G401.6 (cell line): ENCODE measurements at regions not wholly inside any gene's neighbourhood (a gene's known extent, or its start where the extent isn't known, plus 50 kb on each side); places are given as distances from the start of the nearest gene placed in this dataset.

Experiments
- FAIRE-seq: peaks from 2 replicates; lab custom pipeline; 2012; peaks lifted over from hg19 to GRCh38; lab: Jason Lieb, UNC

- no peak for FAIRE-seq
Observed at GRCh38 chr3:96169111-96169766, 645.2 kb upstream of the EPHA6 start.

GRCh38 chr3:96172917-96173316, 641.5 kb upstream of the EPHA6 start:
- no peak for FAIRE-seq

GRCh38 chr3:96175500-96175899, 638.9 kb upstream of the EPHA6 start:
- FAIRE-seq: no peak

- FAIRE-seq: no peak
Observed at GRCh38 chr3:96182756-96183155, 631.6 kb upstream of the EPHA6 start.

GRCh38 chr3:96183871-96184270, 630.5 kb upstream of the EPHA6 start:
- FAIRE-seq: no peak

- no peak for FAIRE-seq
Observed at GRCh38 chr3:96190024-96190616, 624.3 kb upstream of the EPHA6 start.

GRCh38 chr3:96192966-96193550, 621.3 kb upstream of the EPHA6 start:
- FAIRE-seq: no peak

- FAIRE-seq: no peak
Observed at GRCh38 chr3:96200897-96201296, 613.5 kb upstream of the EPHA6 start.

GRCh38 chr3:96201463-96201862, 612.9 kb upstream of the EPHA6 start:
- no peak for FAIRE-seq

GRCh38 chr3:96202181-96202580, 612.2 kb upstream of the EPHA6 start:
- no peak for FAIRE-seq

GRCh38 chr3:96209699-96210098, 604.7 kb upstream of the EPHA6 start:
- FAIRE-seq: no peak

- no peak for FAIRE-seq
Observed at GRCh38 chr3:96213393-96213792, 601.0 kb upstream of the EPHA6 start.

GRCh38 chr3:96214941-96215340, 599.5 kb upstream of the EPHA6 start:
- no peak for FAIRE-seq

- no peak for FAIRE-seq
Observed at GRCh38 chr3:96225494-96225893, 588.9 kb upstream of the EPHA6 start.

- FAIRE-seq: peak; percentile 11
Observed at GRCh38 chr3:96233679-96234078, 580.7 kb upstream of the EPHA6 start.

- FAIRE-seq: no peak
Observed at GRCh38 chr3:96236522-96236921, 577.9 kb upstream of the EPHA6 start.

- FAIRE-seq: peak; percentile 89
Observed at GRCh38 chr3:96259299-96259698, 555.1 kb upstream of the EPHA6 start.

GRCh38 chr3:96264701-96265100, 549.7 kb upstream of the EPHA6 start:
- no peak for FAIRE-seq

GRCh38 chr3:96266395-96267190, 547.8 kb upstream of the EPHA6 start:
- no peak for FAIRE-seq

- no peak for FAIRE-seq
Observed at GRCh38 chr3:96267577-96267976, 546.8 kb upstream of the EPHA6 start.

- no peak for FAIRE-seq
Observed at GRCh38 chr3:96294143-96294542, 520.3 kb upstream of the EPHA6 start.

- FAIRE-seq: no peak
Observed at GRCh38 chr3:96300743-96301142, 513.7 kb upstream of the EPHA6 start.

- FAIRE-seq: no peak
Observed at GRCh38 chr3:96319166-96319565, 495.2 kb upstream of the EPHA6 start.
